ENCODE measurements at regions not wholly inside any gene's neighbourhood (a gene's known extent, or its start where the extent isn't known, plus 50 kb on each side); places are given as distances from the start of the nearest gene placed in this dataset.

- TF ChIP-seq EZH2 (IDR thresholded peaks at IDR 0.05; ENCODE audit: borderline replicate concordance, control insufficient read depth, low read depth, low read length), result no peak
- TF ChIP-seq, protein P1, sequence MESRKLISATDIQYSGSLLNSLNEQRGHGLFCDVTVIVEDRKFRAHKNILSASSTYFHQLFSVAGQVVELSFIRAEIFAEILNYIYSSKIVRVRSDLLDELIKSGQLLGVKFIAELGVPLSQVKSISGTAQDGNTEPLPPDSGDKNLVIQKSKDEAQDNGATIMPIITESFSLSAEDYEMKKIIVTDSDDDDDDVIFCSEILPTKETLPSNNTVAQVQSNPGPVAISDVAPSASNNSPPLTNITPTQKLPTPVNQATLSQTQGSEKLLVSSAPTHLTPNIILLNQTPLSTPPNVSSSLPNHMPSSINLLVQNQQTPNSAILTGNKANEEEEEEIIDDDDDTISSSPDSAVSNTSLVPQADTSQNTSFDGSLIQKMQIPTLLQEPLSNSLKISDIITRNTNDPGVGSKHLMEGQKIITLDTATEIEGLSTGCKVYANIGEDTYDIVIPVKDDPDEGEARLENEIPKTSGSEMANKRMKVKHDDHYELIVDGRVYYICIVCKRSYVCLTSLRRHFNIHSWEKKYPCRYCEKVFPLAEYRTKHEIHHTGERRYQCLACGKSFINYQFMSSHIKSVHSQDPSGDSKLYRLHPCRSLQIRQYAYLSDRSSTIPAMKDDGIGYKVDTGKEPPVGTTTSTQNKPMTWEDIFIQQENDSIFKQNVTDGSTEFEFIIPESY (IDR thresholded peaks at IDR 0.05), result no peak
- TF ChIP-seq, protein P2, sequence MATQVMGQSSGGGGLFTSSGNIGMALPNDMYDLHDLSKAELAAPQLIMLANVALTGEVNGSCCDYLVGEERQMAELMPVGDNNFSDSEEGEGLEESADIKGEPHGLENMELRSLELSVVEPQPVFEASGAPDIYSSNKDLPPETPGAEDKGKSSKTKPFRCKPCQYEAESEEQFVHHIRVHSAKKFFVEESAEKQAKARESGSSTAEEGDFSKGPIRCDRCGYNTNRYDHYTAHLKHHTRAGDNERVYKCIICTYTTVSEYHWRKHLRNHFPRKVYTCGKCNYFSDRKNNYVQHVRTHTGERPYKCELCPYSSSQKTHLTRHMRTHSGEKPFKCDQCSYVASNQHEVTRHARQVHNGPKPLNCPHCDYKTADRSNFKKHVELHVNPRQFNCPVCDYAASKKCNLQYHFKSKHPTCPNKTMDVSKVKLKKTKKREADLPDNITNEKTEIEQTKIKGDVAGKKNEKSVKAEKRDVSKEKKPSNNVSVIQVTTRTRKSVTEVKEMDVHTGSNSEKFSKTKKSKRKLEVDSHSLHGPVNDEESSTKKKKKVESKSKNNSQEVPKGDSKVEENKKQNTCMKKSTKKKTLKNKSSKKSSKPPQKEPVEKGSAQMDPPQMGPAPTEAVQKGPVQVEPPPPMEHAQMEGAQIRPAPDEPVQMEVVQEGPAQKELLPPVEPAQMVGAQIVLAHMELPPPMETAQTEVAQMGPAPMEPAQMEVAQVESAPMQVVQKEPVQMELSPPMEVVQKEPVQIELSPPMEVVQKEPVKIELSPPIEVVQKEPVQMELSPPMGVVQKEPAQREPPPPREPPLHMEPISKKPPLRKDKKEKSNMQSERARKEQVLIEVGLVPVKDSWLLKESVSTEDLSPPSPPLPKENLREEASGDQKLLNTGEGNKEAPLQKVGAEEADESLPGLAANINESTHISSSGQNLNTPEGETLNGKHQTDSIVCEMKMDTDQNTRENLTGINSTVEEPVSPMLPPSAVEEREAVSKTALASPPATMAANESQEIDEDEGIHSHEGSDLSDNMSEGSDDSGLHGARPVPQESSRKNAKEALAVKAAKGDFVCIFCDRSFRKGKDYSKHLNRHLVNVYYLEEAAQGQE (IDR thresholded peaks at IDR 0.05; ENCODE audit: low read depth, low read length), result no peak
Observed at GRCh38 chr14:65949711-65950516, 536.3 kb upstream of the CCDC196 start.

Data from GM12878 (cell line).